Endothelial cell (in vitro differentiated cells): ENCODE measurements at regions not wholly inside any gene's neighbourhood (a gene's known extent, or its start where the extent isn't known, plus 50 kb on each side); places are given as distances from the start of the nearest gene placed in this dataset.

Source experiments
- DNase-seq: peaks from one replicate; pipeline ENCODE4 v3.0.0; 2021; ENCODE audit warnings: low spot score
- H3K27ac Mint-ChIP-seq: one replicate; pipeline ENCODE4 v1.8.0; 2021; ENCODE audit warnings: mixed read lengths, inconsistent platforms; ENCODE audit not compliant: unreplicated experiment
- H3K27me3 Mint-ChIP-seq: one replicate; pipeline ENCODE4 v1.8.0; 2021; ENCODE audit warnings: mild to moderate bottlenecking, moderate library complexity, mixed read lengths, inconsistent platforms; ENCODE audit not compliant: unreplicated experiment
- H3K36me3 Mint-ChIP-seq: one replicate; pipeline ENCODE4 v1.8.0; 2021; ENCODE audit warnings: mild to moderate bottlenecking, low read depth, mixed read lengths, inconsistent platforms; ENCODE audit not compliant: unreplicated experiment
- H3K4me1 Mint-ChIP-seq: one replicate; pipeline ENCODE4 v1.8.0; 2021; ENCODE audit warnings: mild to moderate bottlenecking, mixed read lengths, inconsistent platforms; ENCODE audit not compliant: unreplicated experiment
- H3K4me3 Mint-ChIP-seq: one replicate; pipeline ENCODE4 v1.8.0; 2021; ENCODE audit warnings: mild to moderate bottlenecking, mixed read lengths, inconsistent platforms; ENCODE audit not compliant: unreplicated experiment
- H3K9me3 Mint-ChIP-seq: one replicate; pipeline ENCODE4 v1.8.0; 2021; ENCODE audit warnings: mixed read lengths, inconsistent platforms; ENCODE audit not compliant: unreplicated experiment
- CTCF ChIP-seq: fragments of 200-600 bp; sonication (generic); IDR thresholded peaks from one replicate; pipeline ENCODE4 v1.5.0; 2021; ENCODE audit warnings: antibody characterized with exemption; ENCODE audit not compliant: unreplicated experiment

DNA sequence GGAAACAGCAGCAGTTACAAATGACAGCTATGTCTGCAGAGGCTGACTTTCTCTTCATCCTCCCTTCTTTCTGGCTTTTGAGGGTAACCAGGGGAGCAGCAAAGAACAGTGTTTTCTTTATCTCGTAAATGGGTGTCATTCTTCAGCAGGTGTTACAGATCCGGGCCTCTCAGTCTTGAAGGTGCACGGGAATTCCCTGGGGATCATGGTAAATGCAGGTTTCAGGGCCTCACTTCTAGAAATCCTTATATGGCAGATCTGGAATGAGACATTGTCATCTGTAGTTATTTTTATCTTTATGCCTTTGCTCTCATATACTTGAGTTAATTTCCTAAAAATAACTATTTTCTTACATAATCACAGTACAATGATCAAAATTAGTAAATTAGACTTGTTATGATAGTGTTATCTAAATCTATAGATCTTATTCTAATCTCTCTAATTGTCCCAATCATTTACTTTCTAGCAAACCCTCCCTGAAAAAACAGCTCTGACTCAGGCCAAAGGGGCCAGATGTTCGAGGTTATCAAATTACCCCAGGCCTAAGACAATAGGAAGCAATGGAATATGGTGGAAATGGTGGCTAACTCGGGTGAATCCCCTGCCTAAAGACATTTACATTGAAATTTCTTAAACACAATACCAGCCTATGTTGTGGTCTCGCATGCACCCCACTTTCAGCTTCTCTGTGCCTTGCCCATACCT lies 145.0 kb downstream of the CAND1 start:
- TF ChIP-seq CTCF = no peak
- no peak overlapping the region for H3K27ac Mint-ChIP-seq

DNA sequence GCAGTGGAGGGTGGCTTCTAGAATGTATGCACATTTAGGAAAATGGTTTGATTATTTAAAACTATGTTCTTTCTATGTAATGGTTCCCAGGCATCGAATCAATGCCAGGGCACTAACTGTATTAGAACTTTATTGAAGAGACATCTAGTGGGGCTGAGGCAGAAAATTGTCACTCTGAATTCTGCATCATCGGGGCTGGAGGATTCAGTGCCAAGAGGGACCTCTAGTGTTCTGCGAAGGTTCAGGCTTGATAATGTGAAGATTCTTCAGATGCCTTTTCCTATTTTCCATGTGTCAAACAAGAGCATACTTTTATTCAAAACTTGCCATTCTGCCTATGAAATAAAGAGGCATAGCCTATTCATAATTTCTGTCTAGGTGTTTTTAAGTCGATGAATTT lies 146.3 kb downstream of the CAND1 start:
- peak; percentile 10 for DNase-seq
- Mint-ChIP-seq H3K27ac (no peak overlapping the region), H3K27me3 (no peaks in the 10 kb centered on the region), H3K9me3 (no peaks in the 10 kb centered on the region), H3K4me3 (no peak overlapping the region), H3K4me1 (peaks cover 2% of the 10 kb centered on the region), H3K36me3 (peaks cover 4% of the 10 kb centered on the region)
- no peak for TF ChIP-seq CTCF

More for the DNA sequence above, 145.0 kb downstream of the CAND1 start:
- Mint-ChIP-seq H3K36me3 (peaks cover 4% of the 10 kb centered on the region), H3K9me3 (no peaks in the 10 kb centered on the region), H3K27me3 (no peaks in the 10 kb centered on the region), H3K4me1 (peaks cover 4% of the 10 kb centered on the region), H3K4me3 (no peak overlapping the region)
- no peak for DNase-seq

DNA sequence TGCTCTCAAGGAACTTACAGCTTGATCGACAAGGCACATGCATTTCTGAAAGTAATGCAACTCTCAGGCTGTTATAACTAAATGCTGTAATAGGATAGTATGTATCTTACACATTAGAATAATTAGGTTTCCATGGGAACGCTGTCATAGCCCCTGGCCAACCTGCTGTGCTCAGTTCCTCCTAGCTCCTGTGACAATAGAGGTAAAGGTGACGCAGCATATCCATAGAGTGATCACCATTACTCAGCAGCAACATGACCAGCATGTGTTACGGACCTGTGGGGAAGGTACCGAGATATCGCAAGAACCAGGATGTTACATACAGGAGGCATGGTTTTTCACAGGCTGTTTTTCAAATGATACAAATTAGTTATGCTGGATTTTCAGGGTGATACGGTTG lies 150.7 kb downstream of the CAND1 start:
- H3K27me3 Mint-ChIP-seq = no peaks in the 10 kb centered on the region
- no peak overlapping the region for H3K27ac Mint-ChIP-seq
- H3K36me3 Mint-ChIP-seq = no peaks in the 10 kb centered on the region
- no peaks in the 10 kb centered on the region for H3K4me1 Mint-ChIP-seq
- no peak for DNase-seq
- H3K9me3 Mint-ChIP-seq = no peaks in the 10 kb centered on the region
- no peak for TF ChIP-seq CTCF
- H3K4me3 Mint-ChIP-seq = no peak overlapping the region

GRCh38 chr12:67420506-67420905 lies 151.3 kb downstream of the CAND1 start:
- DNase-seq = no peak
- Mint-ChIP-seq H3K36me3 (no peaks in the 10 kb centered on the region), H3K27me3 (no peaks in the 10 kb centered on the region), H3K27ac (no peak overlapping the region), H3K4me3 (no peak overlapping the region), H3K4me1 (no peaks in the 10 kb centered on the region), H3K9me3 (no peaks in the 10 kb centered on the region)
- no peak for TF ChIP-seq CTCF

GRCh38 chr12:67422081-67422480 lies 152.9 kb downstream of the CAND1 start:
- no peak overlapping the region for H3K4me3 Mint-ChIP-seq
- H3K9me3 Mint-ChIP-seq = no peaks in the 10 kb centered on the region
- no peaks in the 10 kb centered on the region for H3K4me1 Mint-ChIP-seq
- H3K27me3 Mint-ChIP-seq = no peaks in the 10 kb centered on the region
- no peaks in the 10 kb centered on the region for H3K36me3 Mint-ChIP-seq
- no peak for DNase-seq
- no peak for TF ChIP-seq CTCF
- no peak overlapping the region for H3K27ac Mint-ChIP-seq
